ENCODE measurements at regions not wholly inside any gene's neighbourhood (a gene's known extent, or its start where the extent isn't known, plus 50 kb on each side); places are given as distances from the start of the nearest gene placed in this dataset.
"Not testable (repeated sequence)": the region's sequence is repeated elsewhere in the genome, so short reads cannot be mapped to it uniquely, and the experiment has no call there.

- no peak for DNase-seq
These were observed 51.4 kb upstream of the RGL1 start for GRCh38 chr1:183753464-183753891.

DNA sequence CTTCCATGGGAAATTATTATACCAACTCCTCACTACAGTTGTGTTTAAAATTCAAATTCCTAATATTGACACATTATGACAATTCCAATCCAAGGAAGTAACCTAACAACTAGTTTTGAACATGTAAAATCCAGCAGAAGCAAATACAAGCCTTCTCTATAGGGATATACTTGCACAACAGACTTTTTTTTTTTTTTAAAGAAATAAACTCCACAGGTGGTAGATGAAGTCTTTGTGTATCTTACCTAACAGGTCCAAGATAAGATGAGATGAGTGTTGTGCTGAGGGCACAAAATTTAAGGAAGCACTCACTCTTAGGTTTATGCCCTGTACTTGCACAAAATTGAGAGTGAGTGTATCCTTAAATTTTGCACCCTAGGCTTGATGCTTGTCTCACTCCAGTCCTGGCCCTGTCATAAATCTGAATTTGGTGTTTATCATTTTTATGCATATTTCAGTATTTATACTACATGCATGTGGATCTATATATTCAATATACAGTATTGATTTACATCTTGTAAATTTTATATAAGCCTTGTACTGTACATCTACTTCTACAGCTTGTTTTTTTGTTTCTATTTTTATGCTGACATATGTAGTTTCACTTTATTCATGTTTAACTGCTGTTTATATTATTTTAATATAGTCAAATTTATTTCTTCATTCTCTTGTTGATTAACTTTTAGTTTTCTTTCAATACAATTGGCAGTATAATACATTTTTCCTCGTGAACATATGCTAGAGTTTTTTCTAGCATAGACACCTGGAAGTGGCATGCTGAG is 60.6 kb upstream of the RGL1 start:
- no peak for DNase-seq

DNA sequence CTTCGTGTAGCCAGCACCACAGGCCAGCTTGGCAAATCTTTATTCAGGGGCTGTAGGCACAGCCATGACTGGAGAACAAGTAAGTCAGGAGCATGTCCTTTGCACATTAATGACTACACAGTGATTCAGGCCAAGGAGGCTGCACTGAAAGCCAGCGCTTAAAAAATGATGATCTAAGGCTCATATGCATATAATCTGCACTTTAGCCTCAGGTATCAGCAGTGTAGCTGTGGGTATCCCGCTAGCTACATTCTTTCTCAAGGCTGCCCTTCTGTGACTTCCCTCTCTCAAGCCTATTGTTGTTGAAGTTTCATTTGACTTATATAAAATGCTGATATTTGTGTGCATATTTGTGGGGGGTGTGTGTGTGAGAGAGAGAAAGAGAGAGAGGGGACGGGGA is 62.6 kb upstream of the RGL1 start:
- no peak for DNase-seq

DNA sequence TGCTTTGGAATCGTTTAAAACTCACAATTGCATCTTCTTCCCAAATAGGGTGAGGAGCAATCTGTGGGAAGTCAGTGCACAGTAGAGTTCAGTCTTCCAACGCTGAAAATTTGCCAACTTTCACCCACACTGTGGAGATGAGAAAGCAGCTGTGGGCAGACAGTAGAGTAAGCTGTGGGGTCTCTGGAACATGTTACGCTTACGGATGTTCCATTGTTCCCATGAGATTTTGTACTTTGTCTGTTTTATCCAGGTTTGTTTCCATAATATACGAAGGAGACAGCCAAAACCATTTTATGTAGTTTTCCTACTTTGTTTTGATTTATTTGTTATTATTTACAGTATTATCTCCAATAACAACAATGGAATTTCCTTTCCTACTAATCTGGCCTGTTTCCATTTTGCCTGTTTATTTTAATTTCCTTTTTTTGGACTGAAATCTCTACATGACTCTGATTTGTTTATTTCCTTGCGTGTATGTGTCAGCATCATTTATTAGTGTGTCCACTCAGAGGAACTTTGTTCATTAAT is 65.1 kb upstream of the RGL1 start:
- no peak for DNase-seq

DNA sequence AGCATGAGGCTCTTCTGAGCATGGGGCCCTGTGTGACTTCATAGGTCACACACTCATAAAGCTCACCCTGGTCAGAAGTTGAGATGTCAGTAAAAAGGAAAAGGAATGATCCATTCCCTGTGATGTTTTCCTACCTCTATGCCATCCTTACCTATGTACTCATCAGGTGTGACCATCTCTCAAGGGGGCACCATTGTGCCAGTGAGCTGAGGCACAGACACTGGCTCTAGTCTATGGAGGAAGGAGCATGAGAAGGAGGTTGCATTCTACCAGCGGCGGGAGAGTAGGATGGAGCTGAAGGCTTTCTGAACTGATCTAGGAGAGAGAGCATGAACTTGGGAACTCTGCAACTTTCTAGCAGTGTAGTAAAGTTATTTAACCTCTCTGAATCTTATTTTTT is 65.8 kb upstream of the RGL1 start:
- no peak for DNase-seq

DNA sequence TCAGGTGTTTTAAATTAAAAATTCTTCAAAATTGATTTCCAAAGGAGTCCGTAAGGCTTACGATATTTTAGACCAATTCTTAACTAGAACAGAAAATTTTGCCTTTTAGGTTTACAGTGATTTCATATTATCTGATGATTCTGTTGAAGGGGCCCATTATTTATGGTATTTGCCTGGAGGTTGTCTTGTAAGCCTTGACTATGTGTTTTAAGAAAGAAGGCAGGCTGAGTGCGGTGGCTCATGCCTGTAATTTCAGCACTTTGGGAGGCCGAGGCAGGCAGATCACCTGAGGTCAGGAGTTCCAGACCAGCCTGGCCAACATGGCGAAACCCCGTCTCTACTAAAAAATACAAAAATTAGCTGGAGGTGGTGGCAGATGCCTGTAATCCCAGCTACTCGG is 67.0 kb upstream of the RGL1 start:
- not testable (repeated sequence) for DNase-seq

DNA sequence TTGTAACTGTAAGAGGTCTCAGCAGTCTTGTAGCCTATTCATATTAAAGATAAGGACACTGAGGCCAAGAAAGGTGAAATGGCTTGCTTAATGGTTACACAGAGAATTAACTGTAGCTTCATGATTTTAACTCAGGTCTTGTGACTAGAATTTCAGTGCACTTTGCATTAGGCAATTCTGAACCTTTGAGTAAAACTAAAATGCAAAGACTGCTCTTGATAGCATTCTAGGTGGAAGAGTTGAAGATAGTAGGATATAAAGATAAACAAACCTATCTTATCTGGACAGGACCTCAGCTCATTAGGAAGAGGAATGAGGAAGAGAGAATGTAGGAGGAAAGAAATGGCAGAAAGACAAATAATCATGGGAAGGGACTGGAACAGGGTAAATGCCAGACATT is 68.6 kb upstream of the RGL1 start:
- no peak for DNase-seq

GRCh38 chr1:183735069-183735860 is 69.7 kb upstream of the RGL1 start:
- peak; percentile 19 for DNase-seq

- peak; percentile 37 for DNase-seq
These were observed 70.3 kb upstream of the RGL1 start for GRCh38 chr1:183734543-183735036.

GRCh38 chr1:183733715-183734114 is 71.2 kb upstream of the RGL1 start:
- no peak for DNase-seq

DNA sequence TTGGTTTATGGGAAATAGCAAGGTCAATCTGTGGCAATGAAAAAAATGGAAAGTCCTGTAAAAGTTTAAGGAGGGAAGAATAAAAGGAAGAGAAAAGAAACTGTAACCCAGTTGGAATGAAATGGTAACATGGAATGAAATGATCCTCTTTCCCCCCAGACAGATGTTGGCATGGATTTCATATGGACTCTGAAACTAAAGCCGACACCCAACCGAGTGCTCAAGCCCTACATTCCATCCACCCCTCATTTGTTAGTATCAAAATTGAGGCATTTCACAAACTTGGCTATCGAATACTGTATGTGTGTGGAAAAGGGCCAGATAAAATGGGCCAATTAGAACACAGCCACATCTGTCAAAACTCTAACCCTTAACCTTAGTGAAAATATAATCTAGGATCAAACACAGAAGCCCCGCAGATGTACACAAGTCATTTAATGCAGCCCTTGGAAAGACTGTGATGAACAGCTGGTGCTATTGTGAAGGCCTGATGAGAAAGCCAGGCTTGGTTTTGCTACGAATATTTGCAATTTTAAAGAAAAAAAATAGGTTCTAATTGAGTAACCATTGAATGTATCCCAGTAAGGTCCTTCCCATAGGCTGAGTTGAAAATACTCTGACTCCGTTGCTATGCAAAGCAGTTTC is 72.6 kb upstream of the RGL1 start:
- DNase-seq = no peak

DNA sequence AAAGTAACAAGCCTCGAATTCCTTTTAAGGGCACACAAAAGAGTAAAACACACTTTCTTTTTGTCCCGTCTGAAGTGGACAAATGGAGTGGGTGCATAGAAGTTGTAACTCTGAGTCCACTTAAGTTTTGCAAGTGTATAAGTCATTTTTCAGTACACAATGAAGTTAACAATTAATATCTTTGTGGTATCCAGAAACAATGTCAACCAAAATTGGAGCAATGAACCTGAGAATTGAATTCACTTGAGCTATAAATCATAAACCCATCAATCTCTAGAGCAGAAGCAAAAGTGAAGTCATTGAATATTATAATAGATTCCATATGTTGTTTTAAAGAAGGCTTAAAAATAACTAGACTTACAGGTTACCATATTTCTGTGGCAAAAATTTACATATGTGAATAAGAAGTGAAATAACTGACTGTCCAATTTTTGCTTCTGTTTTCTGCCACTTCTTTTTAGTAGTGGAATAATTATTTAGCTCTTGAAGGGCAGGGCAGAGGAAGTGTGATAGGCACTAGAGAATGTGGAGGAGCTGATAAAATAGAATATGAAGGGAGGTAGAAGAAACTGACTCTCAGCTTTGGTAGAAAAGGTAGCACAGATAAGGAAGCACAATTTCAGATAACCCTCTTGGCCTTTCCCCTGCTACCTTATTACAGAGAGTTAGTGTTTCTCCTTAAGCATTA is 73.9 kb upstream of the RGL1 start:
- no peak for DNase-seq

GRCh38 chr1:183730107-183730724 is 74.7 kb upstream of the RGL1 start:
- DNase-seq = no peak

- no peak for DNase-seq
These were observed 73.7 kb upstream of the APOBEC4 start for GRCh38 chr1:183726825-183727224.

DNA sequence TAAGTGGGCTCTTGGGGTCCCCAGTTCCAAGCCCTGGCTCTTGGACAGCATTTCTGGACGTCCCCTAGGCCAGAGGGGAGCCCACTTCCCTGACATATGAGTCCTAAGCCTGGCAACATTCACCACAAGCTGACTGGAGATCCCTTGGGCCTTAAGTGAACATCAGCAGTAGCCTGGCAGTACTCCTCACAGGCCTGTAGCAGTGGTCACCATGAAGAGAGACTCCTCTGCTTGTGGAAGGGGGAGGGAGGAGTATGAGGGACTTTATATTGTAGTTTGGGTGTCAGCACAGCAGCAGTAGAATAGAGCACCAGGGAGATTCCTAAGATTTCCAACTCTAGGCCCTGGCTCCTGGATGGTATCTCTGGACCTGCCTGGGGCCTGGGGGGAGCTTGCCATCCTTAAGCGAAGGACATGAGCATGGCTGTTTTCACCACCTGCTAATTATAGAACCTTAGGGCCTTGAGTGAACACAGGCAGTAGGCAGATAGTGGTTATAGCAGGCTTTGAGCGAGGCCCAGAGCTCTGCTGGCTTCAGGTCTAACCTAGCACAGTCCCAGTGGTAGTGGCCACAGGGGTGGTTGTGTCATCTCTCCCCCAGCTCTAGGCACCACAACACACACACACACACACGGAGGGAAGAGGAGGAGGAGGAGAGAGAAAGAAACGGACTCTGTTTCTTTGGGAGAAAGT is 71.4 kb upstream of the APOBEC4 start:
- no peak for DNase-seq

DNA sequence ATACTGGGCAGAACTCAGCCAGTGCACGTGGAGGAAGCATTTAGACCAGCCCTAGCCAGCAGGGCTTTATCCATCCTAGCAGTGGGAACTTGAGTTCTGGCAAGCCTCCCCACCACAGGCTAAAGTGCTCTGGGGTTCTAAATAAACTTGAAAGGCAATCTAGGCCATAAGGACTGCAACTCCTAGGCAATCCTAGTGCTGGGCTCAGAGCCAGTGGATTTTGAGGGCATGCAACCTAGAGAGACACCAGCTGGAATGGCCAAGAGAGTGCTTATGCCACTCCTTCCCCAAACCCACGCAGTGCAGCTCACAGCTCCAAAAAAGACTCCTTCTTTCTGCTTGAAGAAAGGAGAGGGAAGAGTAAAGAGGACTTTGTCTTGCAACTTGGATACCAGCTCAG is 70.5 kb upstream of the APOBEC4 start:
- DNase-seq = no peak

DNA sequence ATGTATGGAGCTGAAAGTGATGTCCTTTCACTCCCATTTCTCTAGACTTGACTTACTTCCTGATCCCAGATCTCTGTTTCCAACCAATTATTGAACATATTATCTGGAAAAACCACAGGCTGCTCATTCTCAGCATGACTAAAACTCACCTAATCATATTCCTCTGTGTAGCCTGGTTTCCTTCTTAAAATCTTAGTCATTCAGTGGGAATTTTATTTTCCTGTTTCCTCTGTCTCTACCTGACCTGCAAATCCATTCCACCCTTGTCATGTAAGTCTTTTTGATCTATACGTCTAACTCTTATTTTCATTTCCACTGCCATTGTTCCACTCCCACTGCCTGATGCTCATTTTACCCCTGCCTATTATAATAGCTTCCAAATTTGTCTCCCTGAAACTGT is 67.9 kb upstream of the APOBEC4 start:
- DNase-seq = no peak

DNA sequence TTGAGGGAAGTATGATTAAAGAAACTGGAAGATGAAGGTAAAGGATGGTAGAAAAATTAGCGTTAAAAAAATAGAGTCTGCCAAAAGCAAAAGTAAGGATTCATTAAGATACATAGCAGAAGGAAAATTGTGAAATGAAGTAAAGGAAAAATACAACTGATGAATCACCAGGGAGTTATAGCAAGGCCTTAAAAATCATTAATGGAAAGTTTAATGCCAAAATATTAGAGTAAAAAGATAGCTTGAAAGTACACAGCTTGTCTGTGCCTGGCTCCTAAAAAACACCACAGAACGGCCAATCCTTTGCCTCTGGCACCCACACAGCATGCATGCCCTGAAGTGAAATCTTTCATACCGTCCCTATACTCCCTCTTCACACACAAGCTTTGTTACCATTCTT is 66.9 kb upstream of the APOBEC4 start:
- DNase-seq = no peak

- no peak for DNase-seq
These were observed 66.2 kb upstream of the APOBEC4 start for GRCh38 chr1:183719289-183719688.

- DNase-seq = no peak
These were observed 63.2 kb upstream of the APOBEC4 start for GRCh38 chr1:183716286-183716685.

- DNase-seq = peak; percentile 85
These were observed 58.7 kb upstream of the APOBEC4 start for GRCh38 chr1:183711741-183712361.
